ELF-1 (cell line): ENCODE measurements at regions not wholly inside any gene's neighbourhood (a gene's known extent, or its start where the extent isn't known, plus 50 kb on each side); places are given as distances from the start of the nearest gene placed in this dataset.

ENCODE experiments used
- DNase-seq: peaks from one replicate; pipeline ENCODE4 v3.0.0-alpha.2; 2016; ENCODE audit warnings: low read depth, low spot score

- DNase-seq = no peak
Observed at GRCh38 chr20:60211618-60212463, 253.6 kb downstream of the CDH26 start.

GRCh38 chr20:60212695-60213094, 254.5 kb downstream of the CDH26 start:
- DNase-seq = no peak

- DNase-seq = peak; percentile 45
Observed at GRCh38 chr20:60213126-60213893, 255.1 kb downstream of the CDH26 start.

DNA sequence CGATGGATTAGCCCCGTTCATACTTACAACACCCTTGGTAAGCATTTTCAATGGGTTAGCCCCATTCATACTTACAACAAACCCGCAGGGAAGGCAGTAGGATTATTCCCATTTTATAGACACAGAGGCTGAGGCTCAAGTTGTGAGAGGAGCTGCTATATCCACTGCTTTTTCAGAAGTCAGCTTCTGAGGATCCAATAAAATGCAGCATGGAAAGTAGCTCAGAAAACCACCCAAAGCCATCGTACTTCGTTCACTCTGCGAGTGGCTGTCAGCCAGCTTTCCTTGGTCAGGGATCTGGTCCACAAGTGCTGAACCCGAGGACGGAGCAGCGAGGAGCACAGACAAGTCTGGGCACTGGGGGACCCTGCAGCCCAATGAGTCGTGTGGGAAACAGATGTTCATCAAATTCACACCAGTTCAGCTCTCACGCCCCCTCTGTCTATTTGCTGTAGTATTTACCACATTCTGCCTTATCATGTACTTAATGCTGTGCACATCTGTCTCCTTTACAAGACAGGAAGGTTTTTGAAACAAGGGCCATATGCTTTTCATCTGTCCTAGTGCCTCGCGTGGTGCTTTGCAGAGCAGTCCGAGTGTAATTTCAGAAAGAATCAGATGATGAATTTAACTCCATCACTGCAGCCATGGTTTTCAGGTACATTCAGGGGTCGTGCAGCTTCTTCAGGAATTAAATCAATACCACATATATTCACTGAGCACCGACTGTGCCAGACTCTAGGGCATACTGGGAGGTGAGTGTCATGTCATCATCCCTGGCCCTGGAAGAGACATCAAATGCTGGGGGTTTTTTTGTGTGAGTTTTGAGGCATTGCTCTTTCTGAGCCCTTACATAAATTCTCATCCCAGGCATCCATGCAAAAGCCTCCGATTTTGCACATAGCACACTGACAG, 256.9 kb downstream of the CDH26 start:
- no peak for DNase-seq

DNA sequence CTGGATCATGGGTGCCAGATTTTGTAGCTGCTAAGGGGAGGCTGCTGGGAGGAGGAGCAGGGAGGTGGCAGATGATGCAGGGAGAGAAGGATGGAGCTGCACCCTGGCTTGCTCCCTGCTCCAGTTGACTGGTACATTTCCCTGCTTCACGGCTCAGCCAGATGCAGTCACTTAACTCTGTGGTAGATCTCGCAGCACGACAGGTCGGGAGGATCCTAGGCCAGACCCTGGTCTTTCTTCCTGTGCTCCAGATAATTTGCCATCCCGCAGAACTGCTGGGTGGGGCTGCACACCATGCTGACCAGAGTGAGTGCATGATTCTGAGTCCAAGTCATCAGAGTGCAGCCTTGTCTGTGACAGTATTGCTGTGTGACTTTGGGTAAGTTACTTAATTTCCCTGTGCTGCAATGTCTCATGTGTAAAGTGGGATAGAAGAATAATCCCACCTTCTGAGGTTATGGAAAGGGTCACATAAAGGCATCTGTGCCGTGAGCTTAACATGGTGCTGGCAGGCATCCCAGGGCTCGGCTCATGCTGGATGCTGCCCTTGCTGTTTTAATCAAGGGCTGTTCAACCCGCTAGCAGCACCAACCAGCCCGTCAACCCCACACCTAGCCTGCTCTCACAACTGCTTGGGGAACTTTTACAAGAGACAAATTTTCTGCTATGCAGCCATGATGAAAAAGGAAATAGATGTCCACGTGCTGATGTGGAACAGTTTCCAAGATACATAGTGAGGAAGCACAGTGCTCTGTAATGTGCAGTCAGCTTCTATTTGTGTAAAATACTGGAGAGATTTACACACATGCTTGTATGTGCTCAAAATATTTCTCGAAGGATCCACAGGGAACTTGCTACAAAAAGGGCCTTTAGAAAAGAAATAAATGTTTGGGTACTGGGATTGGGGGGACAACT, 257.9 kb downstream of the CDH26 start:
- no peak for DNase-seq

GRCh38 chr20:60219231-60219630, 261.0 kb downstream of the CDH26 start:
- no peak for DNase-seq

- DNase-seq = no peak
Observed at GRCh38 chr20:60219984-60220562, 261.9 kb downstream of the CDH26 start.

GRCh38 chr20:60220706-60221105, 262.5 kb downstream of the CDH26 start:
- no peak for DNase-seq

DNA sequence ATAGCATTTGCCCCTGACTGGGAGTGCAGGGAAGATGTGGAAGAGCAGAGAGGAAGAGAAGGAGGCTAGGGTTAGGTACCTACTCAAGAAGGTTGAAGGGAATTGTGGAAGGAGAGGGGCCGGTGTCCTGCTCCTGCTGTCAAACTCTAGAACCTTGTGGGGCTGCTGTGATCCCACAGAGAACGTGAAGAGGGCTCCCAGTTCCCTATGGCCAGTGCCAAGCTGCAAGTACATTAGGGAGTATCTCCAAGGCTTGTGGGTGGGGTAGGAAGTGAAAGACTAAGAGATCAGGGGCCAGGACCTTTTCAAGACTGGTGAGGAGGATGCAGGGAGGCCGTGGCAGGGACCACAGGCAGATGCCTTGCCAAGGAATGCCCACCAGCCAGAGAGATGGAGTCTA, 263.4 kb downstream of the CDH26 start:
- no peak for DNase-seq

DNA sequence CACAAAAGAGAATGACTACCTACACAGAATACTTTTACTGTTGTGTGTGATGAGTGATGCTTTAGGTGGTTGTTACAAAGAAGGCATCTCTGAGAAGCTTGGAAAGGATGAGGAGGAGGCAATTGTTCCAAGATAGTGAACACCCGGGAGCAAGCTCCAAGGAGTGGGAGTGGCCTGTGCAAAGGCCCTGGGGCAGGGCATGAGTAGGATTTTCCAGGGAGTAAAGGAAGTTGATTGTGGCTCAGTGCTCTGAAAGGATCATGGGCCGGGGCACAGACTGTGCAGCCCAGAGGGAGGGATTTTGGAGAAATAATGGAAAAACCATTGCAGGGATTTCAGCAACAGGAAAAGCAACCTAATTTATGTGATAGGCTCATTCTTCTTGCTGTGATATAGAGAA, 264.3 kb downstream of the CDH26 start:
- DNase-seq = no peak

DNA sequence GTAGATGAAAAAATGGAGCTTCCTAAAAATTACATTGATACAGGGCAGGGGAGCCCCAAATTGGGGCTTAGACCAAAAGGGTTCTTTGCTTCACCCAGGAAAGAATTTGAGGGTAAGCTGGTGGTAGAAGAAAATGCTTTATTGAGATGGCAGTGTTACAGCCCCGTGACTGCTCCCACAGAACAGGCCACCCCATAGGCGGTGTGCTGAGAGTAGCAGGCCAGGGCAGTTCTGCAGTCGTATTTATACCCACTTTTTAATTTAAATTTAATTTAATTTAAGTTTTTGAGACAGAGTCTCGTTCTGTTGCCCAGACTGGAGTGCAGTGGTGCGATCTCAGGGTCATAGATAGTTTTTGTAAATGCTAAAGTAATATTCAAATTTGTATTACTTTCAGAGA, 265.0 kb downstream of the CDH26 start:
- DNase-seq = no peak

- DNase-seq = peak; percentile 54
Observed at GRCh38 chr20:60224914-60225313, 266.7 kb downstream of the CDH26 start.

GRCh38 chr20:60228255-60228654, 270.0 kb downstream of the CDH26 start:
- DNase-seq = no peak

- DNase-seq = no peak
Observed at GRCh38 chr20:60232380-60232779, 274.2 kb downstream of the CDH26 start.

DNA sequence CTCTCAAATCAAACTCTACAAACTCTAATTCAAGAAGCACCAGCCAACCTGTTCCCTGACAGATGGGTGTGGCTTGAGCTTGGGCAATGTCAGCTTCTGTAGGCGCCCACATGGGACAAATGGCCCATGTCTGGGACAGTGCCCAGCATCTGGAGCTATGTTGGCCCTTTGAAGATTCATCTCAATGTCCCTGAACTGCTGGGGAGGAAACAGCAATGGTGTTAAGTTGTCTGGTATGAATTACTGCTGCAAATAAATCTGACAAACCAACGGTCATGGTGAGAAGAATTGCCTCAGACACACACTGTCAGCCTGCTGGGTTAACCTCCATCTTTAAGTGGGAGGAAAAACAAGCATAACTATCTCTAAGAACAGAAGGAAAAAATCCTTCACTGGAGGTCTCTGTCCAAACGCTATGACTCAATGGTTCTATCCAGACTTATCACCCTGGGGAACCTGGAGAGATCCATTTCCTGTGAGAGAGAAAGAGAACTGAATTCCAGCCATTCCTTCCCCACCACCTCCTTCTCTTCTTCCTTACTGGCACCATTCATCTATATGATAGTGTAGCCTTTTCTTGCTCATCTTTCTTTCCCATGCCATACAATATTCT, 274.9 kb downstream of the CDH26 start:
- DNase-seq = no peak

- no peak for DNase-seq
Observed at GRCh38 chr20:60236613-60237012, 278.4 kb downstream of the CDH26 start.

DNA sequence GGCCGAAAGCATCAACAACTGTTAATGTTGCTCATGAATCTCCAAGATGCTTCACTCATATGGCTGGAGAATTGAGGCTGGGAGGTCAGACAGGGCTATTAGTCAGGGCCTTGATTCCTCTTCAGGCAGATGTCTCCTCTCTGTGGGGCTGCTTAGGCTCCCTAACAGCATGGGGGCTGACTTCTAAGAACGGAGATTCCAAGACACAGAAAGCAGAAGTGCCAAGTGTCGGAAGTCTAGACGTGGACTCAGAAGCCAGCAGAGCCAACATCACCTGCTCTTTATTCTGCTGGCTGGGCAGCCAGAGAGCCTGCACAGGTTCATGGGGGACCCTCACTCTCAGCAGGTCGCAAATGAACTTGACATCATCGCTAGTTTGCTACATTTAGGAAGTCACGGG, 279.8 kb downstream of the CDH26 start:
- no peak for DNase-seq

- DNase-seq = no peak
Observed at GRCh38 chr20:60238992-60239660, 280.9 kb downstream of the CDH26 start.

GRCh38 chr20:60239956-60240355, 281.7 kb downstream of the CDH26 start:
- DNase-seq = no peak
